SK-N-MC (cell line): ENCODE measurements at regions not wholly inside any gene's neighbourhood (a gene's known extent, or its start where the extent isn't known, plus 50 kb on each side); places are given as distances from the start of the nearest gene placed in this dataset.

ENCODE experiments used
- EZH2 ChIP-seq: fragments of 200-600 bp; sonication (generic); IDR thresholded peaks from one replicate; pipeline ENCODE4 v1.6.1; 2017; ENCODE audit warnings: antibody characterized with exemption
- FOXP2 ChIP-seq: optimal IDR thresholded peaks from 2 replicates; pipeline ENCODE3; 2011; ENCODE audit warnings: mild to moderate bottlenecking, moderate library complexity; ENCODE audit not compliant: insufficient read depth; ENCODE audit errors: extremely low read length, control extremely low read depth
- POLR2AphosphoS5 ChIP-seq: IDR thresholded peaks from 2 replicates; pipeline ENCODE4 v1.6.1; 2012; ENCODE audit warnings: mild to moderate bottlenecking, low read depth, low read length, borderline replicate concordance

- TF ChIP-seq POLR2AphosphoS5, result no peak
- no peak for TF ChIP-seq FOXP2
- TF ChIP-seq EZH2, result no peak
Observed at GRCh38 chr2:6653281-6653750, 212.4 kb downstream of the CMPK2 start.
